Lower lobe of right lung (tissue), 2 donors: ENCODE measurements at regions not wholly inside any gene's neighbourhood (a gene's known extent, or its start where the extent isn't known, plus 50 kb on each side); places are given as distances from the start of the nearest gene placed in this dataset.

ENCODE experiments used
- ATAC-seq, 2 donors: fragments of 200-7000 bp; cut with Tn5 transposase; one replicate each; pipeline ENCODE4 v1.9.1; 2020 to 2022; ENCODE audit warnings: mild to moderate bottlenecking in 2 of 2, moderate library complexity in 2 of 2
- DNase-seq: peaks from one replicate; pipeline ENCODE4 v3.0.0-alpha.2; 2020
- H3K27ac ChIP-seq: fragments of 200-600 bp; one replicate; pipeline ENCODE4 v1.8.0; 2022
- H3K27me3 ChIP-seq: fragments of 200-600 bp; one replicate; pipeline ENCODE4 v1.8.0; 2022; ENCODE audit warnings: low read depth
- H3K36me3 ChIP-seq: fragments of 200-600 bp; one replicate; pipeline ENCODE4 v1.8.0; 2022; ENCODE audit warnings: mild to moderate bottlenecking
- H3K4me1 ChIP-seq: fragments of 200-600 bp; one replicate; pipeline ENCODE4 v1.8.0; 2022
- H3K4me3 ChIP-seq: fragments of 200-600 bp; one replicate; pipeline ENCODE4 v1.8.0; 2022; ENCODE audit warnings: mild to moderate bottlenecking
- H3K9me3 ChIP-seq: fragments of 200-600 bp; one replicate; pipeline ENCODE4 v1.8.0; 2022
- CTCF ChIP-seq: fragments of 200-600 bp; IDR thresholded peaks from one replicate; pipeline ENCODE4 v1.8.0; 2022; ENCODE audit warnings: antibody characterized with exemption, mild to moderate bottlenecking
- intact Hi-C: fragments of 100-400 bp; cut with DNase I; formaldehyde crosslinking; loops from one replicate; pipeline ENCODE4 v1.11.0; 2022
- donor health status: DM: no; HTN: yes; CAD: no; lungs with severe emphysema.

DNA sequence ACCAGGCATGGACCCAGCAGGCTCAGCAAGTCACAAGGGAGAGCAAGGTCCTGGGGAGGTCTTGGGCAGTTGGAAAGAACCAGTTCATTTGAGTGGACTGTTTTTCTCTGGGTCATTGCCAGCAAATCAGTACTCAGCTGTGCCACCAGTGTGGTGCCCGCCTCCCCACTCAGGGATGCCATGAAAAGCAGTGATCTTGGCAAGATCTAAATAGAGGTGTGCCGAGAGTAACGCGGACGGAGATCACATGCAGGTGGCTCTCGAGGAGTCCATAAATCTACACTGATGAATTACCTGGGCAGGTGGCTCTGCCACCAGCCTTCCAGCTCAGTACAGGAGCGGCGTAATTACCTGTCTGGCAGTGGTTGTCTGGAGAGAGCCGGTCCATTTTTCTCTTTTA, 642.2 kb downstream of the PTPRU start:
- DNase-seq (no peak), ATAC-seq (no peak)
- Histone ChIP-seq H3K27ac (no peak overlapping the region), H3K4me3 (no peak overlapping the region), H3K9me3 (no peaks in the 10 kb centered on the region), H3K27me3 (no peaks in the 10 kb centered on the region), H3K36me3 (no peaks in the 10 kb centered on the region), H3K4me1 (no peaks in the 10 kb centered on the region)
- no peak for TF ChIP-seq CTCF
- intact Hi-C loops, result no loop called here

GRCh38 chr1:29876902-29877301, 640.6 kb downstream of the PTPRU start:
- ATAC-seq, result no peak
- no peaks in the 10 kb centered on the region for H3K27me3 ChIP-seq
- H3K27ac ChIP-seq, result no peak overlapping the region
- intact Hi-C loops, result no loop called here
- H3K36me3 ChIP-seq, result no peaks in the 10 kb centered on the region
- no peak for DNase-seq
- no peak overlapping the region for H3K4me3 ChIP-seq
- no peaks in the 10 kb centered on the region for H3K4me1 ChIP-seq
- no peak for TF ChIP-seq CTCF
- H3K9me3 ChIP-seq, result no peaks in the 10 kb centered on the region

- H3K36me3 ChIP-seq, result no peaks in the 10 kb centered on the region
- no peak for TF ChIP-seq CTCF
- no peak for DNase-seq
- H3K27me3 ChIP-seq, result peaks cover 1% of the 10 kb centered on the region
- ATAC-seq, result no peak
- no peaks in the 10 kb centered on the region for H3K9me3 ChIP-seq
- intact Hi-C loops, result no loop called here
- H3K4me1 ChIP-seq, result no peaks in the 10 kb centered on the region
- H3K4me3 ChIP-seq, result no peak overlapping the region
- H3K27ac ChIP-seq, result no peak overlapping the region
These were observed 640.1 kb downstream of the PTPRU start for GRCh38 chr1:29876441-29876840.

- no peak for ATAC-seq
- Histone ChIP-seq H3K4me1 (no peaks in the 10 kb centered on the region), H3K27ac (no peak overlapping the region), H3K4me3 (no peak overlapping the region), H3K27me3 (peaks cover 3% of the 10 kb centered on the region), H3K36me3 (no peaks in the 10 kb centered on the region), H3K9me3 (no peaks in the 10 kb centered on the region)
- DNase-seq, result no peak
- intact Hi-C loops, result no loop called here
- no peak for TF ChIP-seq CTCF
These were observed 639.3 kb downstream of the PTPRU start for GRCh38 chr1:29875557-29876028.

- intact Hi-C loops, result no loop called here
- H3K36me3 ChIP-seq, result no peaks in the 10 kb centered on the region
- H3K27ac ChIP-seq, result no peak overlapping the region
- no peak for TF ChIP-seq CTCF
- no peaks in the 10 kb centered on the region for H3K9me3 ChIP-seq
- no peak overlapping the region for H3K4me3 ChIP-seq
- DNase-seq (no peak), ATAC-seq (no peak)
- H3K4me1 ChIP-seq, result no peaks in the 10 kb centered on the region
- peaks cover 21% of the 10 kb centered on the region for H3K27me3 ChIP-seq
These were observed 634.3 kb downstream of the PTPRU start for GRCh38 chr1:29870621-29871020.

- intact Hi-C loops, result no loop called here
- Histone ChIP-seq H3K36me3 (no peaks in the 10 kb centered on the region), H3K9me3 (no peaks in the 10 kb centered on the region), H3K27me3 (peaks cover 21% of the 10 kb centered on the region), H3K4me3 (no peak overlapping the region), H3K4me1 (no peaks in the 10 kb centered on the region), H3K27ac (no peak overlapping the region)
- TF ChIP-seq CTCF, result no peak
- DNase-seq (no peak), ATAC-seq (no peak)
These were observed 633.5 kb downstream of the PTPRU start for GRCh38 chr1:29869802-29870201.
